Uterus (tissue), 2 donors: ENCODE measurements at regions not wholly inside any gene's neighbourhood (a gene's known extent, or its start where the extent isn't known, plus 50 kb on each side); places are given as distances from the start of the nearest gene placed in this dataset.

ENCODE experiments used
- CTCF ChIP-seq, 4 experiments: fragments of 200-600 bp in 2 of 4; fragments of 450-650 bp in 2 of 4; sonication (generic) in 2 of 4; IDR thresholded peaks; one replicate each; pipeline ENCODE4 v1.5.1; 2016 to 2019; ENCODE audit warnings: antibody characterized with exemption in 4 of 4, mild to moderate bottlenecking in 2 of 4, moderate library complexity in 1 of 4
- POLR2A ChIP-seq, 2 donors: fragments of 450-650 bp; IDR thresholded peaks; one replicate each; pipeline ENCODE4 v1.6.1; 2016; ENCODE audit warnings: antibody characterized with exemption in 2 of 2, mild to moderate bottlenecking in 1 of 2, moderate library complexity in 1 of 2

DNA sequence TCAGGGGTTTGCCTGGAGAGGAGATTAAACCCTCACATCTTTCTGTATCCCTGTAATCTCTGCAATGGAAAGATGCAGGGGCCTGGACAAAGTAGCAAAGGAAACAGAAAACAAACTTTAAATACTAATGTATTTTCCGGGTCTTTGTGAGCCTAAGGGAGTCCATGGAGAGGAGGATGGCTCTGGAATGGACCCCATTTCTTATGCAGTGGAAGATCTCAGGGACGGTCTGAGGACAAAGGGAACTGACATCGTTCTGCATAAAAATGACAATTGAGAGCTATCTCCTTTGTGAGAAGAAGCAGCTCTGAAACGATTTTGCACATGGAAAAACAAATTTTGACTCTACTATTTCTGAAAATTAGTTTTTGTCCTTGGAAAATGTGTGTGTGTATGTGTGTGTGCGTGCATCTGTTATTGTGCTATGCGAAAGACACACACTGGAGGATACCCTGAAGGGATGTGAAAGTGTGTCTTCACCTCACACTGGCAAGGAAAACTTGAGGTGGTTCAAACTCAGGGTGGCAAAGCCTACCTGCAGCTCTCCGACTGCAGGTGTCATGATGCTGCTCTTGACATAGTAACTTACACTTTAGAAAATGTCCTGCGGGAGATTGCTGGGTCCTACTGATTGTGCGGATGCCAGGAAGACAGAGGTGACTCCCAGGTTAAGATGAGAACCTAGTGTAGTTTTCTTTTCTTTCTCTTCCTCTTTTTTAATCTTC is 126.4 kb upstream of the JADE1 start:
- TF ChIP-seq CTCF (IDR thresholded peaks at IDR 0.05) (no peak), POLR2A (IDR thresholded peaks at IDR 0.05) (no peak)
